Activated CD4-positive, alpha-beta T cell treated with anti-CD3 and anti-CD28 coated beads, Interleukin-2, amount 50 U/mL, for 4 hours (primary cell): ENCODE measurements at regions not wholly inside any gene's neighbourhood (a gene's known extent, or its start where the extent isn't known, plus 50 kb on each side); places are given as distances from the start of the nearest gene placed in this dataset.
"Not testable (repeated sequence)": the region's sequence is repeated elsewhere in the genome, so short reads cannot be mapped to it uniquely, and the experiment has no call there.

Experiments
- DNase-seq, 2 experiments: peaks; one replicate each; pipeline ENCODE4 v3.0.0-alpha.2; 2020

DNA sequence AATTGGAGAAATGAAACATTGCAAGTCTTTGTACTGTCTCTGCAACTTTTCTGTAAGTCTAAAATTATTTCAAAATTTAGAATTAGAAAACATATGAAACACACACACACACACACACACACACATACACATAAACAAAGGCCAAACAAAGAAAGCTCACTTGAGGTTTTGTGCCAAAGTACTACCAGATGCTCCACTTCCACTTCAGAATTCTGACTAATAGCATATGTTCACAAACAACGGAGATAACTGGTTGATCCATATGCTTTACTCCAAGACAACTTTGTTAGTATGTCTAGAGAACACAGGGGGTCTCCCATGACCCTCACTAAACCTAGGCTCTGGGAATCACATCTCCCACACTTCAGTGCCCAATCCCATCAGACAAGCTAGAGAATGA lies 133.8 kb upstream of the CLEC14A start:
- DNase-seq = no peak

DNA sequence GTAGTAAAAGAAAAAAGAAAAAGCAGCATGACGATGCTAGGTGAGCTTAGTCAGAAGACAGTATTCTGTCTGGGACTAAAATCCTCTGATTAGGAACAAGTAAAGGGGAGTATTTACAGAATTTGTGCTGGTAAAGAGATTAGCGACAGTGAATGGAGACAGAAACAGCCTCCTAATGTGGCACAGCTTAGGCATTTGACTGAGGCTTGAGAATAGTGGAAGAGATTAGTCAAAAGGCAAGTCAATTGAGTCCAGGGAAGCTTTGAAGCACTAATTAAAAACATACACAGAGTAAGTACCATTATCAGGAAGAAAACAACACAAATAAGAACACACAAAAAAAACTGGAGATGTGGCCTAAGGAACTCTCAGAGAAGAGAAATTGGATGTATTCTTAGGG lies 131.9 kb upstream of the CLEC14A start:
- DNase-seq = no peak

DNA sequence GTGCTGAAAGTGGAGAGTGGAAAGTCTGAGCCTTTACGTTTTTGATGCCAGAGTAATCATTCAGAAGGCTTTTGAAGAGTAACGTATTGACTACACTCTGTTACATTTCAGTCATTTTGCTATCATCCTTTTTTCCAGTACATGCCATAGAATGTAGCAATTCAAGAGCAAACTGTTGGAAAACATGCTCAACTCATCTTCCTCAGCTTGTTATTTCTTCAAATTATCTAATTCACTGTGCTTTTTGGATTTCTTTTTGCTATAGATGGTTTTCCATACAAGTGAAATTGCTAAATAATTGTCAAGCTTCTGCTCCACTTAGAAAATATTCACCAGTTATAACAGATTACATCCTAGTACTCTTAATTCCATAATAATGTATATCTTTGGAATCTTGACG lies 129.9 kb upstream of the CLEC14A start:
- no peak for DNase-seq

DNA sequence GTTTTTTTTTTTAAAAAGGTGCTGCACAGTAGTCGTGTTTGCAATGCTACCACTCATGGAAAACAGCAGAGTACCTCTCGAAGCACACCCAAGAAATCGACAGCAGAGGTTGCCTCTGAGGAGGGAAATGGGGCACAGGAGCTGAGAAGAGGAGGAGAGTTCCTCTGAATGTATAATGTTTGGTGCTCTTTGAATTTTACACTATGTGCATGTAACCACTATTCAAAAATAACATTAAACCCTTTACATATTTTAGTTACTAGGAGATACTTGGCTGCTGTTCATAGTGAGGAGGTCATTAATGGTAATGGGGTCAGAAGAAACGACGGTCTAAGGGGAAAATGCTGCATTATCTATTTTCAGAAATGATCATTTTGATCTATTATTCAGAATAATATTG lies 129.4 kb upstream of the CLEC14A start:
- DNase-seq = no peak

DNA sequence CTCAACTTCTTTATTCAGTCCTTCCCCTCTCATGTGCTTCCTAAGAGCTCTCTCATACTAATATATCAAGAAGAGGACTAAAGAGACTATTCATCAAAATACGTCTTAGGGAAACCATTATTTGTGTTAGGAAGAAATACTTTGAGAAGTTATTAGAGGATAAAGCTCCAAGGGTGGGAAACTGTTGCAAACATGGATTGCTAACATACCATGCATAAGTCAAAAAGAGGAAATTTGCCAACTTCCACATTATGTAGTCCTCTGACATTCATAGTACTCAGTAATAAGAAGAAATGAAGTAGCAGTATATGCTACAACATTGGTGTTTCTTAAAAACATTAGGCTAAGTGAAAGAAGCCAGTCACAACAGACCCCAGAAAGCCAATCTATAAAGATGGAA lies 128.8 kb upstream of the CLEC14A start:
- DNase-seq = no peak

DNA sequence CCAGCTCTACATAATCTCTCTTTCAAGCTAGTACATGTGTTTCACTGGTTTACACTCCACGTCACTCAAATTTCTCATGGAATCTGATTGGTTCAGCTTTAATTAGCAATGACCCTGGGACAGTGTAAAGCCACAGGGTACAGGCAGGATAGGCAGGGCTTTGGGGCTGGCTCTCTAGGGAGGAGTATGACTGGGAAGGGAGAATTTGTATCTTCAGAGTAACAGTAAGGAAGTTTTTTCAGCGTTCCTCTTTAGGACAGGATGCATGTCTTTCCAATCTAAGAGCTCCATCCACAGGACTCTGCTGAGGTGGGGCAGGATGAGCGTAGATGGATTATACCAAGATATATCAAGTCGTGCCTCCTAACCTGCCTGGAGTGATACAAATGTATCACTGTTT lies 112.0 kb upstream of the CLEC14A start:
- no peak for DNase-seq

DNA sequence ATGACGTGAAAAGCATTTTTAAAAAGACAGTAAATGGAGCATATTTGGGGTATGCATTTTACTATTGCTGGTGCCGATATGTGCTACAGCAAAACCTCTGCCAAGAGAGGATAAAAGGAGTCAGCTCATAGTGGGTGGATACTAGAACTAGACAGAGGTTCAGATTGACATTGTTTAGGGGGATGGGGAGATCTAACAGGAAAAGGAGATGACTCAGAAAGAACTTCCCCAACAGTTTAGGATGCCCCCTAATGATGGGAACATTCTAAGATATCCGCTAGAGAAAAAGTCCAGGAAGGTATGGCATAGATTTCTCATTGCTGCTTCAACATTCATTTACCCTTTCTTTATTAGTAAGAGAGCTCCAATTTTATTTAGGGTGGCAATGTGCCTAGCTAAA lies 110.5 kb upstream of the CLEC14A start:
- DNase-seq = no peak

DNA sequence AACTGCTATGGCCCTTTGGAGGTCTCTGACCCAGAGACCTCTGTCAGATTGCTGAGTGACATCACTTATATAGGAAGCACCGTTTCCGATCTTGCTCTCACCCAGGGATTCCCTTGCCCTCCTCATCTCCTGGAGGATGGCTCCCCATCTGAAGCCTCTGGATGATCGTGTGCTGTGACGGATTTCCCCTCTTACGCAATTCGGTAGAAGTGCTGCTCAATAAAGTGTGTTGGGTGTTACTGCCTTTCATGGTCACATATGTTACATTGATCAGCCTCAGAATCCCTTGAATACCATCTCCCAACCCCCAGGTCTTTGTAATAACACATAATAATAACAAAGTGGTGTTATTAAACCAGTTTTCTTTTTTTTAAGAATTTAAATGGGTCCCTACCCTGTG lies 107.3 kb upstream of the CLEC14A start:
- no peak for DNase-seq

DNA sequence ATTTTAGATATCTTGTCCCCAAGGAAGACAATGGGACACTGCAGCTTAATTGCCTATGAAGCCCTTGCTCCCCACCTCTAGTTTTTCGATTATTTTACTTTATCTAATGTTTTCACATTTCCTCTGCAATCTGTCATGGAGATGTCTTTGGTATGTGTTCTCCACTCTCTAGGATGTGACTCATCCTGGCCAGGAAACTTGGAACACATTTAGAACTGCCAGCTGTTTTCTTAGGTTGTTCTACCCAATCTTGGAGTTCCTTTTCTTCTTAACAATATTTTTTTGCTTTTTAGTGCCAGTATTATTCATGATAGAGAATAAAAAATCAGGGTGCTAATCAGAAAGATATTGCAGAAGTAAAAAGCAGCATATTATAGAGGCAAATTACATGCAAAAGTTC lies 101.7 kb upstream of the CLEC14A start:
- DNase-seq = no peak

DNA sequence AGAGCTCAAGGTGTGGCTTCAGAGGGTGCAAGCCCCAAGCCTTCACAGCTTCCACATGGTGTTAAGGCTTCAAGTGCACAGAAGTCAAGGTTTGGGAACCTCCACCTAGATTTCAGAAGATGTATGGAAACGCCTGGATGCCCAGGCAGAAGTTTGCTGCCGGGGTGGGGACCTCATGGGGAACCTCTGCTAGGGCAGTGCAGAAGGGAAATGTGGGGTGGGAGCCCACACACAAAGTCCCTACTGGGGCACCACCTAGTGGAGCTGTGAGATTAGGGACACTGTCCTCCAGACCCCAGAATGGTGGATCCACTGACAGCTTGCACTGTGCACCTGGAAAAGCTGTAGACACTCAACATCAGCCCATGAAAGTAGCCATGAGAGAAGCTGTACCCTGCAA lies 99.6 kb upstream of the CLEC14A start:
- DNase-seq = not testable (repeated sequence)

DNA sequence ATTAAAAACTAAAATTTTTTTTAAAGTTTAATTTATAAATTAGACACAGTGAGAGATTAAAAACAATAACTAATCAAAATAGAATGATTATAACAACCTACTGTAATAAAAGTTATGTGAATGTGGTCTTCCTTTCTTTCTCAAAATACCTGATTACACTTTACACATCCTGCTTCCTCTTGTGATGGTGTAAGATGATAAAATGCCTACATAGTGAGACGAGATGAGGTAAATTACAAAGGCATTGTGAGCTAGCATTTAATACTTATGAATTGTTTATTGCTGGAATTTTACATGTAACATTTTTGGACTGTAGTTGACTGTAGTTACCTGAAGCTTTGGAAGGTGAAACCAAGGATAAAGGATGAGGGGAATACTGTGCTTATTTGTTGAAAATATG lies 94.2 kb upstream of the CLEC14A start:
- no peak for DNase-seq

DNA sequence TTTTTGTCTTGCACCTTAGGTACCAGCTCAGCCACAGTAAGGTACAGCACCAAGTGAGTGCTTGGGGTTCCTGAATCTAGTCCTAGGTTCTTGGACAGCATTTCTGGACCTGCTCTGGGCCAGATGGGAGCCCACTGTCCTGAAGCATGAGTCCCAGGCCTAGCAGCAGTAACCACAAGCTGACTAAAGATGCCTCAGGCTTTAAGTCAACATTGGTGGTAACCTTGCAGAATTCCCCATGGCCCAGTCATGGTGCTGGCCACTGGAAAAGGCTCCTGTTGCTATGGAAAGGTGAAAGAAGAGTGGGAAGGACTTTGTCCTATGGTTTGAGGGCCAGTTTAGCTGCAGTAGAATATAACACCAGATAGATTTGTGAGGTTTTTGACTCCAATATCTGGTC lies 86.9 kb upstream of the CLEC14A start:
- no peak for DNase-seq

DNA sequence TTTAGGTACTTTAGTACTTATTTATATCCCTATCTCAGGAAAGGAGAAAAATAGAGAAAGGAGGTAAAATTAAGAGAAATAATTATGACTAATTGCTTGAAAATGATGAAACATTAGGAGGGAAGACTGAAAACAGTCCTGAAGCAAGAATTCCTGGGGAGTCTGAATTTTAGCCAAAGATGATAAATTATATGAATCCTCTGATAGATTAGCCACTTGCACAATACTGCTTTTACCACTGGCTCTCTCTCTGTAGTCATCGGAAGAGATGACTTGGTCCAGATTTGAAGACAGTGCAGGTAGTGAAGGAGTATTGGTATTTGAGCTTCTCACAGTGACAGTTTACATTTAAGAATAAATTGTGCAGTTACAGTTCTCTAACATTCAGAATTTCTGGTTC lies 83.8 kb upstream of the CLEC14A start:
- DNase-seq = no peak

DNA sequence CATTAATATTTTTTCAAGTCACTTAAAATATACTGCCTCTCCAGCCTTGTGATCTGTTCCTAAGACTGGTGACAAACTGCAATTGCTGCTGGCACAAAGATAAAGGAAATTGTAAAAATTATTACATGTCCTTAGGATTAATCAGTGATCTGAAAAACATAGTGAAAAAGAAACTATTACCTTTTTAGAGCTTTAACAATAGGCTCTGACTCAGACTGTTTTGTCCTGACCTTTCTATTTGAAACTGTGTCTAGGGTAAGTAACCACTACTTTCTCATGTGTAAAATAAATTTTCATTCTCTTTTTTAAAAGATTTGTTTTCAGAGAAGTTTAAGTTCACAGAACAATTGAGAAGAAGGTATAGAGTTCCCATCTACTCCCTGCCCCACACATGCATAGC lies 80.4 kb upstream of the CLEC14A start:
- DNase-seq = no peak

DNA sequence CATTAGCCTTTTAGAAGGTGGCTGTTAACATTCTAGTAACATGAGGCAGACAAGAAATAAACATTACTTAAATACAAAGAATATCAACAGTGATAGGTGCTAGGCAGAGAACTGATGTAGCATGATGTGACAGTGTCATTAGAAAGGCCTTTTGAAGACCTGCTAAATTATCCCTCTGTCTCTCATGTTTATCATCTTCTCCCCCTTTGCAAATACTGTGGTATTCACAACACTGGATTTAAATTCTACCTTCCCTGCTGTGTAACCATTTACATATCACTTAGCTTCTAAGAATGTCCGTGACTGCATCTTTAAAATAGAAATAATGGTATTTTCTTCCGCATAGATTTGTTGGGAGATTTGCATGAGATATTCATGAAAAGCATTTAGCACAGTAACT lies 74.4 kb upstream of the CLEC14A start:
- no peak for DNase-seq

DNA sequence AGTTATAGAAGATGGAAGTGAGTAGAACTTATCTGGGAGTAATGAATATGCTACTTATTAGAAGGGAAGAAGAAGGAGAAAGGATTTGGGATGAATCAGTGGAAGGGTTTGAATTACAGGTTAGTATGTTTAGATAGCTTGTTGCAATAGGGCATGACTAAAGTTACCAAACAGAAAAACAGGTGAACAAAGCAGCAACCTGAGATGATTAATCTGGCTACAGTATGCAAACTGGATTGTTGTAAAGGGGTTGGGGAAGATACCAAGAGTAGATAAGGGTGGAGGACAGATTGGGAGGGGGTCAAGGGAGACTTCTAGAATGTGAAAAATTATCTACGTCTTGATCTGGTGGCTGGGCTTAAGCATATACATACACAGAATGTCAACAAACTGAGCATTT lies 73.4 kb upstream of the CLEC14A start:
- no peak for DNase-seq

DNA sequence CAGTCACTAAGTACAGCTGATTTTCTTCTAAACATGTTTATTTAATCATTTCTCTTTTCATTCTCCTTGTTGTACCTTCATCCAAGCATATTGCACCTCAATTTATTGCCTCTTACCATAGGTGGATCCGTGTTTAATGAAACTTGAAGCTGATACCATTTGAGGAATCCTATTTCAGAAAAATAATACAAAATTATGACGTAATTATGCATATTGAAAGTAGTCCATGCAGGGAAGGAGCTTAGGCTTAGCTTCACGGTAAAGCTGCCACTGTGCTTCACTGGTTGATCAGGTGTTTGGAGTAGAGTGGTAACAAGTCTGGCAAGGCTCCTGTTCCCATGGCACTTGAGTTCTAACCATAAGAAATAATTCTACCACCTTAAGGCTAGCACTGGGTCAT lies 61.0 kb upstream of the CLEC14A start:
- no peak for DNase-seq

DNA sequence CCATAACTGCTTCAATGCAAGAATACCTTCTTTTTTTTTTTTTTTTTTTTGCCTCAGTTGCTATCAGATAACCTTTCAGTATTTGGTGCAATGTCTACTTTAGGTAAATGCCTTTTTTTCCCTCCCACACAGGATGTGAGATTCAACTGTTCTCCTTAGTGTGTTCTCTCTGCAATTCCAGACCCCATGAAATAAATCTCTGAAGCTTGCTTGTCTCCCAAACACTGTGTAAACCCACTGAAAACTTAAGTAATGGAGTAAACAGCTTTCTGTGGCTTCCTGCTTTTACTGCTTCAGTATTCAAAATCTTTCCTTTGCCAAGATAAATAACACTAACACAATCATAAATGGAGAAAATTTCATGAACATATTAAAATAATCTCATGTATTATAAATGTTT lies 55.8 kb upstream of the CLEC14A start:
- no peak for DNase-seq

DNA sequence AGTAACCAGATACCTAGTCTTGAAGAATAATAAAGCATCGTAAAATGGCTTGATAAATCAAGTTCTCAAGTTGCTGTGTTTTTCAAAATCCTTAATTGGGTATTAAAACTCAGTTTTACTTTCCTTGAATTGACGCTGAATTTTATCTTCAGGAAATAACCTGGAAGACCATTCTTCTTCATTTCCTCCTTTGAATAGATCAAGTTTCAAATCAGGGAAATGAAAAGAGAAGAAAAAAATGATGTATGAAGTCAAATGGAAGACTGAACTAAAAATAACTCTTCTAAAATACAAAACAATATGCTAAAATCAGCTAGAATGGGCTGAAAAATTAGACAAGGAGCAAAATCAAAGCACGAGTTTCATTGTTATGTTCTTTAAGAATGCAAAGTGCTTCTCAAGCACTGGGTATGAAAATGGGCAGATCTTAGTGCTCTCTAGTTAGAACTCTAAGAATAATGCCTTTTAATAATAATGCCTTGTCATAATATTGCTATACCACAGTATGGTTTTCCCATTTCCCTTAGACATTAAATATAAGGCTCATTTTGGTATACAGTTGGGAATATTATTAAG lies 54.6 kb upstream of the CLEC14A start:
- no peak for DNase-seq

DNA sequence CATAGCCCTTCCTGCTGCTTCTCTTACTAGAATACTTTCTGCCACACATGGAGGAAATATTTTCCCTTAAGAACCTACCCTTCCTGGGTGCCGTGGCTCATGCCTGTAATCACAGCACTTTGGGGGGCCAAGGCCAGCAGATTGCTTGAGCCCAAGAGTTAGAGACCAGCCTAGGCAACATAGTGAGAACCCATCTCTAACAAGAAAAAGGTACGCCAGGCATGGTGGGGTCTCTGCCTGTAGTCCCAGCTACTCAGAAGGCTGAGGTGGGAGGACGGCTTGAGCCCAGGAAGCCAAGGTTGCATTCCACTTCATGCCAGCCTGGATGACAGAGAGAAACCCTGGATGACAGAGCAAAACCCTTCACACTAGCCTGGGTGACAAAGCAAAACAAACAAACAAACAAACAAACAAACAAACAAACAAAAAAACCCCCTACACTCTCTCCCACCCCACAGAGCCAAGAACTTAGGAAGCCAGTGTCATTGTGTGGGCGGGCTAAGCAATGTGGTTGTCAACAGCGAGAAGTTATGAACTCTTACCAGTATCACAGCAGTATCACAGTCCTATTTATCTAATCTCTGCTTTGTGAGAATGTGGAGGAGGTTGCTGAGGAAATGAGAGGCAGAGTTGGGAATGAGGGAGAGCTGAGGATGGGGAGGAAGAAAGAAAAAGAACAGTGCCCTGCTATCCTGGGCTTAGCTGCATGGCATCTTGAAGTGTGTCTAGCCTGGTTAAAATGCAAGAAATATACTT lies 53.8 kb upstream of the CLEC14A start:
- no peak for DNase-seq
